Neural cell (in vitro differentiated cells): ENCODE measurements at regions not wholly inside any gene's neighbourhood (a gene's known extent, or its start where the extent isn't known, plus 50 kb on each side); places are given as distances from the start of the nearest gene placed in this dataset.

ENCODE experiments used
- EZH2 ChIP-seq: fragments of 200-600, 300-800 bp; shearing (Covaris generic), sonication (generic); IDR thresholded peaks from 2 replicates; pipeline ENCODE4 v1.6.1; 2014; ENCODE audit warnings: antibody characterized with exemption, low read length, borderline replicate concordance, mild to moderate bottlenecking; ENCODE audit not compliant: insufficient read depth, poor library complexity, severe bottlenecking
- POLR2AphosphoS5 ChIP-seq: IDR thresholded peaks from 2 replicates; pipeline ENCODE4 v1.6.1; 2012
- SMC3 ChIP-seq: fragments of 450-650 bp; conservative IDR thresholded peaks from 2 replicates; pipeline ENCODE4 v1.6.1; 2014; ENCODE audit warnings: antibody characterized with exemption, mild to moderate bottlenecking, moderate library complexity; ENCODE audit not compliant: poor library complexity
- TAF1 ChIP-seq: IDR thresholded peaks from 2 replicates; pipeline ENCODE4 v1.6.1; 2012; ENCODE audit warnings: low read depth
- TF ChIP-seq, protein P1 (sequence below): fragments of 450-650 bp; IDR thresholded peaks from 2 replicates; pipeline ENCODE4 v1.5.1; 2014; ENCODE audit warnings: antibody characterized with exemption, mild to moderate bottlenecking, moderate library complexity; ENCODE audit not compliant: poor library complexity, severe bottlenecking
- TF ChIP-seq, protein P2 (sequence below): IDR thresholded peaks from 2 replicates; pipeline ENCODE4 v1.6.1; 2012; ENCODE audit warnings: borderline replicate concordance

DNA sequence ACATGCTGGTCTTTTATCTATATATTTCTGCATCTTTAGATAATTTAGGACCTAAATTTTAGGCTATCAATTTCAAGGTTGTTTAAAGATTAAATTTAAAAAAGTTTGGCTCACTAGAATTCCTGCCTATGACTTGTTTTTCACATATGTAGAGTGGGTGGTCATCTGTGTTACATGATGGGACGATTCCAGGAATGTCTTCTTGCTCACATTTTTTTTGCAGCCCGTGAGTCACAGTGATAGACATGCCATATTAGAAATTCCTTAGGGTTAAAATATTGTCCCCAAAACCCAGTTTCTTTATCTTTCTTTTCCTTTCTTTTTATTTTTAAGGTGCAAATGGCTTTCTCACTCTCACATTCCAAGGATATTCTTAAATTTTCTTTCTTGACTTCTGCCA, 652.0 kb downstream of the PLCL1 start:
- TF ChIP-seq POLR2AphosphoS5 (no peak), EZH2 (no peak), TAF1 (no peak), SMC3 (no peak)
- TF ChIP-seq, protein P1, sequence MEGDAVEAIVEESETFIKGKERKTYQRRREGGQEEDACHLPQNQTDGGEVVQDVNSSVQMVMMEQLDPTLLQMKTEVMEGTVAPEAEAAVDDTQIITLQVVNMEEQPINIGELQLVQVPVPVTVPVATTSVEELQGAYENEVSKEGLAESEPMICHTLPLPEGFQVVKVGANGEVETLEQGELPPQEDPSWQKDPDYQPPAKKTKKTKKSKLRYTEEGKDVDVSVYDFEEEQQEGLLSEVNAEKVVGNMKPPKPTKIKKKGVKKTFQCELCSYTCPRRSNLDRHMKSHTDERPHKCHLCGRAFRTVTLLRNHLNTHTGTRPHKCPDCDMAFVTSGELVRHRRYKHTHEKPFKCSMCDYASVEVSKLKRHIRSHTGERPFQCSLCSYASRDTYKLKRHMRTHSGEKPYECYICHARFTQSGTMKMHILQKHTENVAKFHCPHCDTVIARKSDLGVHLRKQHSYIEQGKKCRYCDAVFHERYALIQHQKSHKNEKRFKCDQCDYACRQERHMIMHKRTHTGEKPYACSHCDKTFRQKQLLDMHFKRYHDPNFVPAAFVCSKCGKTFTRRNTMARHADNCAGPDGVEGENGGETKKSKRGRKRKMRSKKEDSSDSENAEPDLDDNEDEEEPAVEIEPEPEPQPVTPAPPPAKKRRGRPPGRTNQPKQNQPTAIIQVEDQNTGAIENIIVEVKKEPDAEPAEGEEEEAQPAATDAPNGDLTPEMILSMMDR: no peak
- TF ChIP-seq, protein P2, sequence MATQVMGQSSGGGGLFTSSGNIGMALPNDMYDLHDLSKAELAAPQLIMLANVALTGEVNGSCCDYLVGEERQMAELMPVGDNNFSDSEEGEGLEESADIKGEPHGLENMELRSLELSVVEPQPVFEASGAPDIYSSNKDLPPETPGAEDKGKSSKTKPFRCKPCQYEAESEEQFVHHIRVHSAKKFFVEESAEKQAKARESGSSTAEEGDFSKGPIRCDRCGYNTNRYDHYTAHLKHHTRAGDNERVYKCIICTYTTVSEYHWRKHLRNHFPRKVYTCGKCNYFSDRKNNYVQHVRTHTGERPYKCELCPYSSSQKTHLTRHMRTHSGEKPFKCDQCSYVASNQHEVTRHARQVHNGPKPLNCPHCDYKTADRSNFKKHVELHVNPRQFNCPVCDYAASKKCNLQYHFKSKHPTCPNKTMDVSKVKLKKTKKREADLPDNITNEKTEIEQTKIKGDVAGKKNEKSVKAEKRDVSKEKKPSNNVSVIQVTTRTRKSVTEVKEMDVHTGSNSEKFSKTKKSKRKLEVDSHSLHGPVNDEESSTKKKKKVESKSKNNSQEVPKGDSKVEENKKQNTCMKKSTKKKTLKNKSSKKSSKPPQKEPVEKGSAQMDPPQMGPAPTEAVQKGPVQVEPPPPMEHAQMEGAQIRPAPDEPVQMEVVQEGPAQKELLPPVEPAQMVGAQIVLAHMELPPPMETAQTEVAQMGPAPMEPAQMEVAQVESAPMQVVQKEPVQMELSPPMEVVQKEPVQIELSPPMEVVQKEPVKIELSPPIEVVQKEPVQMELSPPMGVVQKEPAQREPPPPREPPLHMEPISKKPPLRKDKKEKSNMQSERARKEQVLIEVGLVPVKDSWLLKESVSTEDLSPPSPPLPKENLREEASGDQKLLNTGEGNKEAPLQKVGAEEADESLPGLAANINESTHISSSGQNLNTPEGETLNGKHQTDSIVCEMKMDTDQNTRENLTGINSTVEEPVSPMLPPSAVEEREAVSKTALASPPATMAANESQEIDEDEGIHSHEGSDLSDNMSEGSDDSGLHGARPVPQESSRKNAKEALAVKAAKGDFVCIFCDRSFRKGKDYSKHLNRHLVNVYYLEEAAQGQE: no peak
